Liver (tissue), 8 donors: ENCODE measurements at regions not wholly inside any gene's neighbourhood (a gene's known extent, or its start where the extent isn't known, plus 50 kb on each side); places are given as distances from the start of the nearest gene placed in this dataset.

Source experiments
- DNase-seq: peaks from one replicate; pipeline ENCODE4 v3.0.0-alpha.2; 2017; ENCODE audit warnings: low spot score
- H3K27ac ChIP-seq, 2 donors: one replicate each; pipeline ENCODE4 v1.7.0; 2013; ENCODE audit warnings: inconsistent platforms in 2 of 2, low read length in 2 of 2, control low read depth in 1 of 2, low read depth in 1 of 2, mild to moderate bottlenecking in 1 of 2
- H3K27me3 ChIP-seq, 4 donors: one replicate each; pipeline versions ENCODE4 v1.6.1 to v1.7.0; 2013; ENCODE audit warnings: low read length in 3 of 4, inconsistent platforms in 1 of 4, mild to moderate bottlenecking in 1 of 4, moderate library complexity in 1 of 4; ENCODE audit not compliant: control insufficient read depth in 4 of 4, insufficient read depth in 4 of 4
- H3K36me3 ChIP-seq, 4 donors: one replicate each; pipeline versions ENCODE4 v1.6.1 to v1.7.0; 2013; ENCODE audit warnings: low read length in 3 of 4, mild to moderate bottlenecking in 3 of 4, low read depth in 1 of 4, moderate library complexity in 1 of 4; ENCODE audit not compliant: control insufficient read depth in 4 of 4, insufficient read depth in 3 of 4
- H3K4me1 ChIP-seq, 4 donors: one replicate each; pipeline versions ENCODE4 v1.6.1 to v1.7.0; 2013; ENCODE audit warnings: low read length in 3 of 4, mild to moderate bottlenecking in 3 of 4, moderate library complexity in 1 of 4; ENCODE audit not compliant: control insufficient read depth in 4 of 4, insufficient read depth in 4 of 4
- H3K4me3 ChIP-seq, 3 donors: one replicate each; pipeline versions ENCODE4 v1.6.1 to v1.7.0; 2013; ENCODE audit warnings: low read length in 3 of 3, control low read depth in 1 of 3, low read depth in 1 of 3, mild to moderate bottlenecking in 1 of 3
- H3K9ac ChIP-seq, 2 donors: one replicate each; pipeline ENCODE4 v1.7.0; 2013; ENCODE audit warnings: low read length in 2 of 2, mild to moderate bottlenecking in 2 of 2, moderate library complexity in 2 of 2, control low read depth in 1 of 2, low read depth in 1 of 2
- H3K9me3 ChIP-seq, 4 donors: one replicate each; pipeline versions ENCODE4 v1.6.1 to v1.7.0; 2013; ENCODE audit warnings: low read length in 3 of 4; ENCODE audit not compliant: control insufficient read depth in 4 of 4
- ATF3 ChIP-seq: IDR thresholded peaks from 2 replicates; pipeline ENCODE4 v1.6.1; 2016; ENCODE audit warnings: antibody characterized with exemption
- EGR1 ChIP-seq, 2 donors: IDR thresholded peaks; 2 replicates each; pipeline ENCODE4 v1.6.1; 2016 to 2018; ENCODE audit warnings: antibody characterized with exemption in 2 of 2, low read depth in 2 of 2
- FOXA1 ChIP-seq: IDR thresholded peaks from 2 replicates; pipeline ENCODE4 v1.6.1; 2016; ENCODE audit warnings: antibody characterized with exemption
- FOXA2 ChIP-seq: IDR thresholded peaks from 2 replicates; pipeline ENCODE4 v1.6.1; 2016; ENCODE audit warnings: antibody characterized with exemption
- HNF4A ChIP-seq, 2 donors: conservative IDR thresholded peaks; 2 replicates each; pipeline ENCODE4 v1.6.1; 2016; ENCODE audit warnings: antibody characterized with exemption in 2 of 2, mild to moderate bottlenecking in 2 of 2
- HNF4G ChIP-seq: IDR thresholded peaks from 2 replicates; pipeline ENCODE4 v1.6.1; 2016; ENCODE audit warnings: antibody characterized with exemption
- JUND ChIP-seq, 2 donors: IDR thresholded peaks; 2 replicates each; pipeline ENCODE4 v1.6.1; 2016; ENCODE audit warnings: antibody characterized with exemption in 2 of 2
- MAX ChIP-seq: IDR thresholded peaks from 2 replicates; pipeline ENCODE4 v1.6.1; 2016; ENCODE audit warnings: antibody characterized with exemption
- RAD21 ChIP-seq, 2 donors: IDR thresholded peaks; 2 replicates each; pipeline ENCODE4 v1.6.1; 2016; ENCODE audit warnings: antibody characterized with exemption in 2 of 2, mild to moderate bottlenecking in 2 of 2
- REST ChIP-seq: IDR thresholded peaks from 2 replicates; pipeline ENCODE4 v1.6.1; 2016; ENCODE audit warnings: antibody characterized with exemption, mild to moderate bottlenecking
- RXRA ChIP-seq, 2 donors: IDR thresholded peaks; 2 replicates each; pipeline ENCODE4 v1.6.1; 2017 to 2018; ENCODE audit warnings: antibody characterized with exemption in 2 of 2, mild to moderate bottlenecking in 1 of 2
- SP1 ChIP-seq: IDR thresholded peaks from 2 replicates; pipeline ENCODE4 v1.6.1; 2018; ENCODE audit warnings: antibody characterized with exemption, mild to moderate bottlenecking
- TAF1 ChIP-seq: conservative IDR thresholded peaks from 2 replicates; pipeline ENCODE4 v1.6.1; 2016; ENCODE audit warnings: antibody characterized with exemption, mild to moderate bottlenecking
- YY1 ChIP-seq: IDR thresholded peaks from 2 replicates; pipeline ENCODE4 v1.6.1; 2016; ENCODE audit warnings: antibody characterized with exemption, mild to moderate bottlenecking
- ZBTB33 ChIP-seq: IDR thresholded peaks from 2 replicates; pipeline ENCODE4 v1.6.1; 2016; ENCODE audit warnings: antibody characterized with exemption
- WGBS: extraction: QIAGEN DNeasy Blood & Tissue Kit; methylation state at CpG from one replicate; pipeline ENCODE4 v1.1.7; 2013; 5-methylcytosine and 5-hydroxymethylcytosine counted together
- TF ChIP-seq, protein P1 (sequence below): fragments of 150-350 bp; IDR thresholded peaks from 2 replicates; pipeline ENCODE4 v1.5.1; 2017; ENCODE audit warnings: improper control_type of control experiment, low read depth, low read length; ENCODE audit not compliant: missing input control
- donor health status: healthy.
- donor health status: healthy.
- donor health status: healthy.
- donor health status: healthy.
- donor health status: healthy.

- TF ChIP-seq RXRA (IDR thresholded peaks at IDR 0.05): no peak
These were observed 654.7 kb upstream of the ARGLU1 start (continued) for GRCh38 chr13:107222597-107222996.

- H3K27ac ChIP-seq: no peak overlapping the region
- H3K36me3 ChIP-seq: no peaks in the 10 kb centered on the region
- H3K9me3 ChIP-seq: no peaks in the 10 kb centered on the region
- H3K4me1 ChIP-seq: no peaks in the 10 kb centered on the region
- TF ChIP-seq RAD21 (IDR thresholded peaks at IDR 0.05): no peak
- TF ChIP-seq ATF3: no peak
- no peak for TF ChIP-seq SP1
- TF ChIP-seq, protein P1, sequence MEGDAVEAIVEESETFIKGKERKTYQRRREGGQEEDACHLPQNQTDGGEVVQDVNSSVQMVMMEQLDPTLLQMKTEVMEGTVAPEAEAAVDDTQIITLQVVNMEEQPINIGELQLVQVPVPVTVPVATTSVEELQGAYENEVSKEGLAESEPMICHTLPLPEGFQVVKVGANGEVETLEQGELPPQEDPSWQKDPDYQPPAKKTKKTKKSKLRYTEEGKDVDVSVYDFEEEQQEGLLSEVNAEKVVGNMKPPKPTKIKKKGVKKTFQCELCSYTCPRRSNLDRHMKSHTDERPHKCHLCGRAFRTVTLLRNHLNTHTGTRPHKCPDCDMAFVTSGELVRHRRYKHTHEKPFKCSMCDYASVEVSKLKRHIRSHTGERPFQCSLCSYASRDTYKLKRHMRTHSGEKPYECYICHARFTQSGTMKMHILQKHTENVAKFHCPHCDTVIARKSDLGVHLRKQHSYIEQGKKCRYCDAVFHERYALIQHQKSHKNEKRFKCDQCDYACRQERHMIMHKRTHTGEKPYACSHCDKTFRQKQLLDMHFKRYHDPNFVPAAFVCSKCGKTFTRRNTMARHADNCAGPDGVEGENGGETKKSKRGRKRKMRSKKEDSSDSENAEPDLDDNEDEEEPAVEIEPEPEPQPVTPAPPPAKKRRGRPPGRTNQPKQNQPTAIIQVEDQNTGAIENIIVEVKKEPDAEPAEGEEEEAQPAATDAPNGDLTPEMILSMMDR: no peak
- TF ChIP-seq JUND (IDR thresholded peaks at IDR 0.05): no peak
- TF ChIP-seq FOXA1: no peak
- no peak for TF ChIP-seq RXRA (IDR thresholded peaks at IDR 0.05)
- TF ChIP-seq HNF4G: no peak
- TF ChIP-seq EGR1 (IDR thresholded peaks at IDR 0.05; ENCODE audit: low read depth in 2 of 2): no peak
- TF ChIP-seq ZBTB33: no peak
- no peak for TF ChIP-seq MAX
- no peak for TF ChIP-seq REST
- no peak for TF ChIP-seq FOXA2
- no peak overlapping the region for H3K9ac ChIP-seq
- H3K27me3 ChIP-seq: peaks cover 0 to 5% (median 0%) of the 10 kb centered on the region in 4 donors
- WGBS: 74% methylated on average over 2 of the region's 2 CpGs
- DNase-seq: no peak
- no peak overlapping the region for H3K4me3 ChIP-seq
These were observed 652.3 kb upstream of the ARGLU1 start for GRCh38 chr13:107220245-107220644.

DNA sequence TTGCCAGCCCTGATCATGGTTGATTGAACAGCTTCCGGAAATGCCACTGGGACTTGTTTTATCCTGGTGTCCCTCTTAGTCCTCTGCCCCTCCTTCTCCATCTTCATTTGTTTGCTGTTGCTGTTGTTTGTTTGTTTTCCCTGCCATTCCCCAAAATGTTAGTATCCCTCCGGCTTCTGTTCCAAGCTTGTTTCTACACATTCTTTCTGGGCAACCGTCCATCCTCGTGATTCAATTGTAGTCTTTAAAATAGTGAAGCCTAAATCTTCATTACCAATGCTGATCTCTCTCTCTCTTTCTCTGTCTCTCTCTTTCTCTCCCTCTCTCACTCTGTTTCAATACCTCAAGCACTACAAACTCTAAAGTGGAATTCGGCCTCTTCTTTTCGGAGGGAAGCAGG lies 649.3 kb upstream of the ARGLU1 start:
- peaks cover 0 to 3% (median 0%) of the 10 kb centered on the region in 4 donors for H3K27me3 ChIP-seq
- no peaks in the 10 kb centered on the region for H3K9me3 ChIP-seq
- no peak overlapping the region for H3K4me3 ChIP-seq
- H3K36me3 ChIP-seq: no peaks in the 10 kb centered on the region
- WGBS: 75% methylated on average over 6 of the region's 6 CpGs
- H3K4me1 ChIP-seq: no peaks in the 10 kb centered on the region
- DNase-seq: no peak
- no peak overlapping the region for H3K9ac ChIP-seq
- no peak overlapping the region for H3K27ac ChIP-seq
- TF ChIP-seq, protein P1: no peak
- TF ChIP-seq HNF4A (conservative IDR thresholded peaks at IDR 0.05): no peak
- no peak for TF ChIP-seq ATF3
- TF ChIP-seq REST: no peak
- TF ChIP-seq EGR1 (IDR thresholded peaks at IDR 0.05; ENCODE audit: low read depth in 2 of 2): no peak
- no peak for TF ChIP-seq TAF1
- no peak for TF ChIP-seq YY1
- no peak for TF ChIP-seq FOXA1
- TF ChIP-seq SP1: no peak
- TF ChIP-seq HNF4G: no peak
